ENCODE measurements at regions not wholly inside any gene's neighbourhood (a gene's known extent, or its start where the extent isn't known, plus 50 kb on each side); places are given as distances from the start of the nearest gene placed in this dataset.

GRCh38 chr4:114156371-114156770 lies 176.9 kb upstream of the ARSJ start:
- Histone ChIP-seq H3K27me3 (no peaks in the 10 kb centered on the region), H3K9me3 (no peaks in the 10 kb centered on the region), H3K4me1 (no peaks in the 10 kb centered on the region), H3K27ac (no peak overlapping the region), H3K36me3 (no peaks in the 10 kb centered on the region), H3K4me3 (no peak overlapping the region)
- intact Hi-C loops (cut with DNase I): no loop called here
- no peak for DNase-seq (ENCODE audit: low spot score in 2 of 2)
- TF ChIP-seq CTCF (IDR thresholded peaks at IDR 0.05): no peak

DNA sequence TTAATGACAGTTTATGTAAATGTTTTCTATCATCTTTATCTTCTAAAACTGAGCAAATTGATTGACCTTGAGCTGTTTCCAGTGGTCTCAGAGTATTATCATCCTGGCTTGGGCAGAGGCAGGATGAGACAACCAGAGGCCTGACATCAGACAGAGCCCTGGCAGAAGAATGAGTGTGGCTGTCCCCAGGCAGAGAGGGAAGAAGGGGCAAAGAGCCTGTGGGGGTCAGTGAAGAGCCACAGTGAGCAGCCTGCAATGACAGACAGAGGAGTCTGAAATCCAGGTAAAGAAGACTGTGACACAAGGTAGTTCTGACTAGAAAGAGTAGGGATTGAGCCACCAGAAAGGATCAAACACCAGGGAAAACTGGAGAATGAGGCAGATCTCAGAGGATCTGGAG lies 182.4 kb upstream of the ARSJ start:
- H3K36me3 ChIP-seq: no peaks in the 10 kb centered on the region
- no peak overlapping the region for H3K4me3 ChIP-seq
- intact Hi-C loops (cut with DNase I): no loop called here

DNA sequence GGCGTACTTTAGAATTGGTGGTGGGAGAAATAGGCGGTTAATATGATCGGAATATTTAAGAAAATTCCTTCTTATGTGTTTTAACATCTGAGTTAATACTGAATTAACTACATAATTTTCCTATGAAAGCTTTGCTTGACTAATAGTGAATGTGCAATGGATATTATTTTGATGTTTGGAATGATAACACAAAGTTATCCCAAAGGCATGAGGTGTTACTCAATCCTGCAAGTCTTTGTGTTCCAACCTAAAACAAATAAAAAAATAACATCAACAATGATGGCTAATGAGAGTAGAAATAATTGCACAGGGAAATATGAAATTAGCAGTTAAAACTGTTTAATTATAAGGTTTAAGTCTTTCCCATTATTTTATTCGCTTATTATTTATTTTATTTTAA lies 183.6 kb upstream of the ARSJ start:
- no peaks in the 10 kb centered on the region for H3K4me1 ChIP-seq

More for the DNA sequence above, 182.4 kb upstream of the ARSJ start:
- Histone ChIP-seq H3K27me3 (no peaks in the 10 kb centered on the region), H3K4me1 (no peaks in the 10 kb centered on the region), H3K27ac (no peak overlapping the region), H3K9me3 (no peaks in the 10 kb centered on the region)
- no peak for TF ChIP-seq CTCF (IDR thresholded peaks at IDR 0.05)
- DNase-seq (ENCODE audit: low spot score in 2 of 2): no peak

DNA sequence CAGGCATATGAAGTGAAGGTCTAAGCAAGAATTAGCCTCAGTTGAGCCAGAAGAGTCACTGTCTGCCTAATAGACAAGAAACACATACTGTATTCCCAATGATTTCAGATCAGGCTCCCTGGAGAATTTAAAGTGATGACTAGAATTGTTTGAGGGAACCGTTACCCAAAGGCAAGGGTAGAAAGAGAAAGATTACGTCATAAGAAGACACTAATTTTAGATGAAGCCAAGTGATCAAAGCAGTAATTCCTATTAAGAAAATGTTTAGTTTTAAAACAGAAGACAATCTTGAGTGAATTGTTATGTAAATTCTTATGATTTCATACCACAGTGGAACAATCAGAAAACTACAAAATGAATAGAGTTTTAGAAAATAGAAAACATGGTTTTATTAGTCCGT lies 194.5 kb upstream of the ARSJ start:
- Histone ChIP-seq H3K9me3 (no peaks in the 10 kb centered on the region), H3K27me3 (no peaks in the 10 kb centered on the region), H3K27ac (no peak overlapping the region), H3K36me3 (no peaks in the 10 kb centered on the region), H3K4me3 (no peak overlapping the region), H3K4me1 (no peaks in the 10 kb centered on the region)
- TF ChIP-seq CTCF (IDR thresholded peaks at IDR 0.05): no peak
- DNase-seq (ENCODE audit: low spot score in 2 of 2): no peak
- intact Hi-C loops (cut with DNase I): no loop called here

More for the DNA sequence above, 183.6 kb upstream of the ARSJ start:
- Histone ChIP-seq H3K27me3 (no peaks in the 10 kb centered on the region), H3K27ac (no peak overlapping the region), H3K36me3 (no peaks in the 10 kb centered on the region), H3K4me3 (no peak overlapping the region), H3K9me3 (no peaks in the 10 kb centered on the region)
- no peak for TF ChIP-seq CTCF (IDR thresholded peaks at IDR 0.05)
- no peak for DNase-seq (ENCODE audit: low spot score in 2 of 2)
- intact Hi-C loops (cut with DNase I): no loop called here

- no peak overlapping the region for H3K27ac ChIP-seq
Observed at GRCh38 chr4:114177628-114178027, 198.2 kb upstream of the ARSJ start.

More at GRCh38 chr4:114177628-114178027, 198.2 kb upstream of the ARSJ start:
- no peak for TF ChIP-seq CTCF (IDR thresholded peaks at IDR 0.05)
- Histone ChIP-seq H3K9me3 (no peaks in the 10 kb centered on the region), H3K36me3 (no peaks in the 10 kb centered on the region), H3K4me3 (no peak overlapping the region), H3K4me1 (no peaks in the 10 kb centered on the region), H3K27me3 (no peaks in the 10 kb centered on the region)
- intact Hi-C loops (cut with DNase I): no loop called here
- DNase-seq (ENCODE audit: low spot score in 2 of 2): no peak

Measured in ascending aorta (tissue), 2 donors.